ENCODE measurements at regions not wholly inside any gene's neighbourhood (a gene's known extent, or its start where the extent isn't known, plus 50 kb on each side); places are given as distances from the start of the nearest gene placed in this dataset.
"Not testable (repeated sequence)": the region's sequence is repeated elsewhere in the genome, so short reads cannot be mapped to it uniquely, and the experiment has no call there.

DNA sequence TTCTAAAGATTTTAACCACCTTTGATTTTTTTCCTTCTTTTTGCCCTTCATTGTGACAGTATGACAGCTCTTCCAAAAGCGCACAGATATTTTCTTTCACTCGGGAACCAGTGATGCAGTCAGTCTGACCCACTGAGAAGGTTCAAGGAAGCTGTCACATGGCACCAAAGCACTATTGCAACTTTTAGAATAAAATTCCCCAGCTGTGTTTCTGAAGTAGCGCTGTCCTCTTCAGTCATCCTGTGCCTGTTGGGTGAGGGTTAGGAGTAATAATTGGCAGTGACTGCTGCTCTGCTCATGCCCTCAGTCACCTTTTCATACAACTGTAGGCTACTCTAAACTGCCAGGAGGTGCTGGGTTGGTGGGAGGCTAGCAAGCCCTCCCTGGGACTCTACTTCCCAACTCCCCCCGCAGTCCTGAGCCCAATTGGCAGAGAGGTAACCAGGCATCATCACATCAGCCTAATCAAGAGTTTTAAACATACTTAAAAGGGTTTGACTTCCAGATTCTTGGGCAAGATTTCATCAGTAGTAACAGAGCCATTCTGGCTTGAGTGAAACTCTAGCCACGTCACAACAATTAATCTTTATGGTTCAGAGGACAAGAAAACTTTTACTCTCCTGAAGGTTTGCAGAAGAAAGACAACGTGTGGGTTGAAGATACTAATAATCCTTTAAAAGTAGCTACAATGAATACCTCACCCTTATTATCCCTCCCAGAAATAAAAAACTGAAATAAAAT is 473.3 kb downstream of the FBXO15 start:
- no peaks in the 10 kb centered on the region for H3K27me3 ChIP-seq (ENCODE audit: control insufficient read depth, insufficient read depth, low read length)
- TF ChIP-seq, protein P1, sequence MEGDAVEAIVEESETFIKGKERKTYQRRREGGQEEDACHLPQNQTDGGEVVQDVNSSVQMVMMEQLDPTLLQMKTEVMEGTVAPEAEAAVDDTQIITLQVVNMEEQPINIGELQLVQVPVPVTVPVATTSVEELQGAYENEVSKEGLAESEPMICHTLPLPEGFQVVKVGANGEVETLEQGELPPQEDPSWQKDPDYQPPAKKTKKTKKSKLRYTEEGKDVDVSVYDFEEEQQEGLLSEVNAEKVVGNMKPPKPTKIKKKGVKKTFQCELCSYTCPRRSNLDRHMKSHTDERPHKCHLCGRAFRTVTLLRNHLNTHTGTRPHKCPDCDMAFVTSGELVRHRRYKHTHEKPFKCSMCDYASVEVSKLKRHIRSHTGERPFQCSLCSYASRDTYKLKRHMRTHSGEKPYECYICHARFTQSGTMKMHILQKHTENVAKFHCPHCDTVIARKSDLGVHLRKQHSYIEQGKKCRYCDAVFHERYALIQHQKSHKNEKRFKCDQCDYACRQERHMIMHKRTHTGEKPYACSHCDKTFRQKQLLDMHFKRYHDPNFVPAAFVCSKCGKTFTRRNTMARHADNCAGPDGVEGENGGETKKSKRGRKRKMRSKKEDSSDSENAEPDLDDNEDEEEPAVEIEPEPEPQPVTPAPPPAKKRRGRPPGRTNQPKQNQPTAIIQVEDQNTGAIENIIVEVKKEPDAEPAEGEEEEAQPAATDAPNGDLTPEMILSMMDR (IDR thresholded peaks at IDR 0.05; ENCODE audit: low read depth, low read length): no peak
- ChIA-PET CTCF (interaction anchor here (0.5 kb wide), 1 partner anchor 108 kb away, joined by 8 read pairs; no protein-coding TSS in a partner anchor), POLR2A (no interaction called here)
- no peak for DNase-seq (ENCODE audit: low read depth, low spot score)
- H3K4me3 ChIP-seq (ENCODE audit: low read depth, low read length): no peak overlapping the region
- H3K9me3 ChIP-seq (ENCODE audit: control insufficient read depth, insufficient read depth, low read length): 0 out of 2 replicates have a peak, but pooled peaks cover 3% of the 10 kb centered on the region
- no peak overlapping the region for H3K27ac ChIP-seq (ENCODE audit: low read depth, low read length)

DNA sequence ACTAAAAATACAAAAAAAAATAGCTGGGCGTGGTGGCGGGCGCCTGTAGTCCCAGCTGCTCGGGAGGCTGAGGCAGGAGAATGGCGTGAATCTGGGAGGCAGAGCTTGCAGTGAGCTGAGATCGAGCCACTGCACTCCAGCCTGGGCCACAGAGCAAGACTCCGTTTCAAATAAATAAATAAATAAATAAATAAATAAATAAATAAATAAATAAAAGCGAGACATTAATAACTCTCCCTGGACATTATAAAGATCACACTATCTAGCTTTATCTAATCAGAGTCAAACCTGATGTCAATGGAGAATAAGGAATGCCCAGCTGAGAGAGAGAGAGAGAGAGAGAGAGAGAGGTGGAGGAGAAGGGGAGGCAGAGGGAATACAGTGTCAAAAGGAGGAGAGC is 476.2 kb downstream of the FBXO15 start:
- CTCF ChIA-PET; H3K9me3 ChIP-seq (ENCODE audit: control insufficient read depth, insufficient read depth, low read length); POLR2A ChIA-PET; H3K4me3 ChIP-seq (ENCODE audit: low read depth, low read length); H3K27ac ChIP-seq (ENCODE audit: low read depth, low read length); DNase-seq (ENCODE audit: low read depth, low spot score); H3K27me3 ChIP-seq (ENCODE audit: control insufficient read depth, insufficient read depth, low read length): not testable (repeated sequence)

DNA sequence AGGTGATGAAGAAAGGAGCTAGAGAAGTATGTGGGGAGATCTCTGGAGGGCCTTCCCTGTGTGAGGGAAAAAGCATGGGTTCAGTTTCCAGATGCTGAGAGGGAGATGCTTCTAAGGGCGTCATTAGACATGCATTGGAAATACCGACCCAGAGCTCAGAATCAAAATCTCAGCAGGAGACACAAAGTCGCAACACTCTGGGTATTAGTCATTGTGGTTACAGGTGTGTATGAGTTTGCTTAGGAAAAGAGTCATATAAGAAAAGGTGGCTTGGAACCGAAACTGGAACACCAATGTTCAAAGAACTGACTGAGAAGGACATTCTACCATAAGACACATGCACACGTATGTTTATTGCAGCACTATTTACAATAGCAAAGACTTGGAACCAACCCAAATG is 477.1 kb downstream of the FBXO15 start:
- no peak for DNase-seq (ENCODE audit: low read depth, low spot score)
- TF ChIP-seq, protein P1 (IDR thresholded peaks at IDR 0.05; ENCODE audit: low read depth, low read length): no peak
- CTCF ChIA-PET: no interaction called here

DNA sequence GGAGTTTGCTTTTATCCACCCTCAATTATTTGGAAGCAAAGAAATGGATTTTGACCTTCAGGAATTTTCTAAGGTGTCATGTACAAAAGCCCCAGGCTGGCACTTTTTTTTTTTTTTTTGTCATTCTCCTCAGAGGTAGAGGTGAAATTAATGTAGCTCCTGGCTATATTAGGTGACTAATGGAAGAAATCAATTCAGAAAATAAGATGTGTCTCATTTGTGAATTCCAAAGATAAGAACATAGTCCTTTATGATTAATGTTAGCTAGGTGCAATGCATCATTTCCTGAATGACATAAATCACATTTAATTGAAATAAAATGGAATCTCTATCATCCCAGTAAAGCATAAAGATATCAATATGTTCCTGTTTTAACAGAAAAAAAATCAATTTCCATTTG is 477.6 kb downstream of the FBXO15 start:
- DNase-seq (ENCODE audit: low read depth, low spot score): no peak
- Histone ChIP-seq H3K27me3 (ENCODE audit: control insufficient read depth, insufficient read depth, low read length) (no peaks in the 10 kb centered on the region), H3K27ac (ENCODE audit: low read depth, low read length) (no peak overlapping the region), H3K9me3 (ENCODE audit: control insufficient read depth, insufficient read depth, low read length) (0 out of 2 replicates have a peak, but pooled peaks cover 3% of the 10 kb centered on the region), H3K4me3 (ENCODE audit: low read depth, low read length) (no peak overlapping the region)
- TF ChIP-seq, protein P1 (IDR thresholded peaks at IDR 0.05; ENCODE audit: low read depth, low read length): no peak
- ChIA-PET CTCF (no interaction called here), POLR2A (no interaction called here)

More for the DNA sequence above, 477.1 kb downstream of the FBXO15 start:
- H3K9me3 ChIP-seq (ENCODE audit: control insufficient read depth, insufficient read depth, low read length): 0 out of 2 replicates have a peak, but pooled peaks cover 3% of the 10 kb centered on the region
- POLR2A ChIA-PET: no interaction called here
- no peaks in the 10 kb centered on the region for H3K27me3 ChIP-seq (ENCODE audit: control insufficient read depth, insufficient read depth, low read length)
- H3K4me3 ChIP-seq (ENCODE audit: low read depth, low read length): no peak overlapping the region
- no peak overlapping the region for H3K27ac ChIP-seq (ENCODE audit: low read depth, low read length)

DNA sequence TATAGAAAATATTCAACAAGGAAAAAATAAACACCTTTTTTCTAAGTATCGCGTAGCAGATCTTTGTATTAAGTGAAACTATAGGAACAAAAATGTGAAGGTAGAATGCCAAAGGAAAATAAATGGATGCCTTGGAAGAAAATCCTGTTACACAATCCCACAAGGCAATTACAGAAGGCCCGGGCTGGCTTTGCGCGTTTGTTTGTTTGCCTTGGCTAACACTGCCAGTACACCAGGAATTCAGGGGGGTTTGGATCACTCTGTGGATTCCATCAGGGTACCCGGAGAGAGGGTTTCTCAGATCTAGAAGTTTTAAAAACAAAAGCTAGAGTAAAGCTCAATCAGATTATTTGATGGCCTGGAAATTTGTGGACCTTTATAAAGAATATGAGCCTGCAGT is 478.3 kb downstream of the FBXO15 start:
- ChIA-PET POLR2A (no interaction called here), CTCF (no interaction called here)
- DNase-seq (ENCODE audit: low read depth, low spot score): peak; percentile 63
- H3K9me3 ChIP-seq (ENCODE audit: control insufficient read depth, insufficient read depth, low read length): 0 out of 2 replicates have a peak, but pooled peaks cover 3% of the 10 kb centered on the region
- no peak overlapping the region for H3K27ac ChIP-seq (ENCODE audit: low read depth, low read length)
- TF ChIP-seq, protein P1 (IDR thresholded peaks at IDR 0.05; ENCODE audit: low read depth, low read length): no peak
- H3K27me3 ChIP-seq (ENCODE audit: control insufficient read depth, insufficient read depth, low read length): no peaks in the 10 kb centered on the region
- H3K4me3 ChIP-seq (ENCODE audit: low read depth, low read length): no peak overlapping the region
